Aorta (tissue), 5 donors: ENCODE measurements at regions not wholly inside any gene's neighbourhood (a gene's known extent, or its start where the extent isn't known, plus 50 kb on each side); places are given as distances from the start of the nearest gene placed in this dataset.

Experiments
- ATAC-seq: fragments of 200-7000 bp; cut with Tn5 transposase; one replicate; pipeline ENCODE4 v1.9.1; 2022; ENCODE audit warnings: moderate library complexity; ENCODE audit not compliant: low FRiP score
- DNase-seq, 2 donors: peaks; one replicate each; pipeline ENCODE4 v3.0.0-alpha.2; 2020
- H3K27ac ChIP-seq, 2 donors: one replicate each; pipeline ENCODE4 v1.5.1; 2013; ENCODE audit warnings: low read length in 2 of 2, mild to moderate bottlenecking in 2 of 2, moderate library complexity in 2 of 2, control low read depth in 1 of 2, inconsistent platforms in 1 of 2, low read depth in 1 of 2
- H3K27me3 ChIP-seq, 2 donors: one replicate each; pipeline ENCODE4 v1.6.1; 2013; ENCODE audit warnings: control low read depth in 1 of 2, low read length in 1 of 2, mild to moderate bottlenecking in 1 of 2, moderate library complexity in 1 of 2; ENCODE audit not compliant: insufficient read depth in 2 of 2, control insufficient read depth in 1 of 2
- H3K36me3 ChIP-seq, 2 donors: one replicate each; pipeline ENCODE4 v1.6.1; 2013; ENCODE audit warnings: control low read depth in 1 of 2, low read length in 1 of 2, mild to moderate bottlenecking in 1 of 2; ENCODE audit not compliant: insufficient read depth in 2 of 2, control insufficient read depth in 1 of 2
- H3K4me1 ChIP-seq, 2 donors: one replicate each; pipeline ENCODE4 v1.6.1; 2013; ENCODE audit warnings: low read length in 2 of 2, control low read depth in 1 of 2, mild to moderate bottlenecking in 1 of 2, moderate library complexity in 1 of 2; ENCODE audit not compliant: insufficient read depth in 2 of 2, control insufficient read depth in 1 of 2
- H3K4me3 ChIP-seq, 2 donors: one replicate each; pipeline ENCODE4 v1.5.1; 2013; ENCODE audit warnings: low read length in 2 of 2, control low read depth in 1 of 2, mild to moderate bottlenecking in 1 of 2
- H3K9me3 ChIP-seq: one replicate; pipeline ENCODE4 v1.6.1; 2013; ENCODE audit warnings: mild to moderate bottlenecking, low read length; ENCODE audit not compliant: control insufficient read depth
- WGBS, 2 donors: extraction: QIAGEN DNeasy Blood & Tissue Kit; methylation state at CpG; one replicate each; pipeline ENCODE4 v1.1.7; 2013; 5-methylcytosine and 5-hydroxymethylcytosine counted together
- intact Hi-C, 2 donors: fragments of 100-400 bp; cut with DNase I; formaldehyde crosslinking; loops; one replicate each; pipeline versions ENCODE4 v1.14.2 to v1.15.0; 2022
- donor health status: healthy with polysubstance abuse.
- donor health status: Bipolar disorder and iron deficiency.
- donor health status: DM: no; HTN: no; CAD: no.
- donor health status: DM: no; HTN: no; CAD: no.
- donor health status: DM: yes; HTN: yes; CAD: no.

GRCh38 chr6:164929408-164929977 lies 379.9 kb downstream of the C6orf118 start:
- intact Hi-C loops: no loop called here
- DNase-seq (no peak), ATAC-seq (no peak)
- no peak overlapping the region for H3K4me3 ChIP-seq
- H3K4me1 ChIP-seq: no peaks in the 10 kb centered on the region
- H3K27ac ChIP-seq: no peak overlapping the region
- no peaks in the 10 kb centered on the region for H3K9me3 ChIP-seq
- WGBS, 2 donors: 87 to 88% methylated on average over 13 of the region's 13 CpGs
- no peaks in the 10 kb centered on the region for H3K36me3 ChIP-seq
- H3K27me3 ChIP-seq: peaks cover 0 to 3% of the 10 kb centered on the region in 2 donors

- intact Hi-C loops: no loop called here
- no peak overlapping the region for H3K4me3 ChIP-seq
Measured at GRCh38 chr6:164928728-164929407, 380.5 kb downstream of the C6orf118 start.

GRCh38 chr6:164928057-164928727 lies 381.2 kb downstream of the C6orf118 start:
- intact Hi-C loops: no loop called here
- Histone ChIP-seq H3K36me3 (no peaks in the 10 kb centered on the region), H3K27me3 (peaks cover 0 to 3% of the 10 kb centered on the region in 2 donors), H3K9me3 (no peaks in the 10 kb centered on the region), H3K4me3 (no peak overlapping the region), H3K4me1 (no peaks in the 10 kb centered on the region), H3K27ac (no peak overlapping the region)
- no peak for ATAC-seq
- DNase-seq: no peak
- 46 to 57% methylated on average over 17 of the region's 17 CpGs for WGBS, 2 donors

More at GRCh38 chr6:164928728-164929407, 380.5 kb downstream of the C6orf118 start:
- H3K27ac ChIP-seq: no peak overlapping the region
- H3K36me3 ChIP-seq: no peaks in the 10 kb centered on the region
- WGBS, 2 donors: 67 to 70% methylated on average over 8 of the region's 8 CpGs
- peaks cover 0 to 3% of the 10 kb centered on the region in 2 donors for H3K27me3 ChIP-seq
- no peaks in the 10 kb centered on the region for H3K4me1 ChIP-seq
- ATAC-seq: no peak
- no peak for DNase-seq
- H3K9me3 ChIP-seq: no peaks in the 10 kb centered on the region

- intact Hi-C loops: no loop called here
- Histone ChIP-seq H3K36me3 (no peaks in the 10 kb centered on the region), H3K9me3 (no peaks in the 10 kb centered on the region), H3K4me1 (no peaks in the 10 kb centered on the region), H3K27me3 (peaks cover 0 to 3% of the 10 kb centered on the region in 2 donors), H3K4me3 (no peak overlapping the region), H3K27ac (no peak overlapping the region)
- DNase-seq (peak; percentile 59 to 89), ATAC-seq (peak; percentile 89)
- WGBS, 2 donors: 10 to 13% methylated on average over 17 of the region's 17 CpGs
Measured at GRCh38 chr6:164927288-164928056, 381.9 kb downstream of the C6orf118 start.

GRCh38 chr6:164926686-164927085 lies 382.7 kb downstream of the C6orf118 start:
- peaks cover 0 to 3% of the 10 kb centered on the region in 2 donors for H3K27me3 ChIP-seq
- H3K27ac ChIP-seq: no peak overlapping the region
- no peaks in the 10 kb centered on the region for H3K4me1 ChIP-seq
- intact Hi-C loops: no loop called here
- 24 to 31% methylated on average over 2 of the region's 2 CpGs for whole genome bisulfite sequencing, 2 donors
- H3K4me3 ChIP-seq: no peak overlapping the region
- ATAC-seq (no peak), DNase-seq (no peak)
- no peaks in the 10 kb centered on the region for H3K9me3 ChIP-seq
- no peaks in the 10 kb centered on the region for H3K36me3 ChIP-seq

- WGBS, 2 donors: 83 to 86% methylated on average over 5 of the region's 5 CpGs
- ATAC-seq: no peak
Measured at GRCh38 chr6:164925681-164926530, 383.5 kb downstream of the C6orf118 start.

GRCh38 chr6:164924674-164925073 lies 384.7 kb downstream of the C6orf118 start:
- Histone ChIP-seq H3K4me3 (no peak overlapping the region), H3K36me3 (no peaks in the 10 kb centered on the region), H3K4me1 (no peaks in the 10 kb centered on the region), H3K27ac (no peak overlapping the region), H3K9me3 (no peaks in the 10 kb centered on the region), H3K27me3 (no peaks in the 10 kb centered on the region)
- intact Hi-C loops: no loop called here
- 41 to 49% methylated on average over 10 of the region's 10 CpGs for WGBS, 2 donors
- DNase-seq (no peak), ATAC-seq (no peak)

More at GRCh38 chr6:164925681-164926530, 383.5 kb downstream of the C6orf118 start:
- Histone ChIP-seq H3K36me3 (no peaks in the 10 kb centered on the region), H3K4me3 (no peak overlapping the region), H3K27me3 (peaks cover 0 to 3% of the 10 kb centered on the region in 2 donors), H3K4me1 (no peaks in the 10 kb centered on the region), H3K9me3 (no peaks in the 10 kb centered on the region), H3K27ac (no peak overlapping the region)
- intact Hi-C loops: no loop called here
- no peak for DNase-seq

- Histone ChIP-seq H3K9me3 (peaks cover 5% of the 10 kb centered on the region), H3K27ac (no peak overlapping the region), H3K4me1 (no peaks in the 10 kb centered on the region), H3K4me3 (no peak overlapping the region), H3K36me3 (no peaks in the 10 kb centered on the region), H3K27me3 (no peaks in the 10 kb centered on the region)
- intact Hi-C loops: no loop called here
- WGBS, 2 donors: 77 to 83% methylated on average over 1 of the region's 1 CpG
- ATAC-seq (no peak), DNase-seq (no peak)
Measured at GRCh38 chr6:164917211-164917610, 392.2 kb downstream of the C6orf118 start.
